ENCODE measurements at regions not wholly inside any gene's neighbourhood (a gene's known extent, or its start where the extent isn't known, plus 50 kb on each side); places are given as distances from the start of the nearest gene placed in this dataset.
A peak's percentile ranks its signal among the peaks of the same experiment; 100 is the strongest.

- no peak for DNase-seq
Observed at GRCh38 chr4:65976287-65976686, 306.0 kb upstream of the EPHA5 start.

- DNase-seq = no peak
Observed at GRCh38 chr4:65973186-65973585, 302.9 kb upstream of the EPHA5 start.

- DNase-seq = no peak
Observed at GRCh38 chr4:65971686-65972085, 301.4 kb upstream of the EPHA5 start.

- DNase-seq = no peak
Observed at GRCh38 chr4:65968831-65969558, 298.7 kb upstream of the EPHA5 start.

- no peak for DNase-seq
Observed at GRCh38 chr4:65960751-65961150, 290.5 kb upstream of the EPHA5 start.

GRCh38 chr4:65954416-65954815 is 284.1 kb upstream of the EPHA5 start:
- DNase-seq = no peak

GRCh38 chr4:65951177-65951576 is 280.9 kb upstream of the EPHA5 start:
- DNase-seq = no peak

- no peak for DNase-seq
Observed at GRCh38 chr4:65943076-65943475, 272.8 kb upstream of the EPHA5 start.

GRCh38 chr4:65924843-65925242 is 254.6 kb upstream of the EPHA5 start:
- DNase-seq = no peak

GRCh38 chr4:65923616-65924015 is 253.3 kb upstream of the EPHA5 start:
- no peak for DNase-seq

GRCh38 chr4:65921180-65921579 is 250.9 kb upstream of the EPHA5 start:
- DNase-seq = no peak

- no peak for DNase-seq
Observed at GRCh38 chr4:65918872-65919271, 248.6 kb upstream of the EPHA5 start.

- DNase-seq = no peak
Observed at GRCh38 chr4:65918212-65918611, 247.9 kb upstream of the EPHA5 start.

- no peak for DNase-seq
Observed at GRCh38 chr4:65917486-65917885, 247.2 kb upstream of the EPHA5 start.

GRCh38 chr4:65911720-65912119 is 241.4 kb upstream of the EPHA5 start:
- DNase-seq = no peak

- DNase-seq = no peak
Observed at GRCh38 chr4:65893957-65894755, 223.9 kb upstream of the EPHA5 start.

GRCh38 chr4:65893271-65893670 is 223.0 kb upstream of the EPHA5 start:
- DNase-seq = no peak

GRCh38 chr4:65880594-65880993 is 210.3 kb upstream of the EPHA5 start:
- no peak for DNase-seq

GRCh38 chr4:65868096-65868824 is 198.0 kb upstream of the EPHA5 start:
- no peak for DNase-seq

- peak in 1 of 3 donors; percentile 0 for DNase-seq
Observed at GRCh38 chr4:65865489-65865888, 195.2 kb upstream of the EPHA5 start.

- no peak for DNase-seq
Observed at GRCh38 chr4:65861993-65862392, 191.7 kb upstream of the EPHA5 start.

- DNase-seq = no peak
Observed at GRCh38 chr4:65845199-65845773, 175.0 kb upstream of the EPHA5 start.
